A204.1 (cell line): ENCODE measurements at regions not wholly inside any gene's neighbourhood (a gene's known extent, or its start where the extent isn't known, plus 50 kb on each side); places are given as distances from the start of the nearest gene placed in this dataset.
"Not testable (repeated sequence)": the region's sequence is repeated elsewhere in the genome, so short reads cannot be mapped to it uniquely, and the experiment has no call there.

Source experiments
- FAIRE-seq: peaks from 2 replicates; lab custom pipeline; 2012; peaks lifted over from hg19 to GRCh38; lab: Jason Lieb, UNC

DNA sequence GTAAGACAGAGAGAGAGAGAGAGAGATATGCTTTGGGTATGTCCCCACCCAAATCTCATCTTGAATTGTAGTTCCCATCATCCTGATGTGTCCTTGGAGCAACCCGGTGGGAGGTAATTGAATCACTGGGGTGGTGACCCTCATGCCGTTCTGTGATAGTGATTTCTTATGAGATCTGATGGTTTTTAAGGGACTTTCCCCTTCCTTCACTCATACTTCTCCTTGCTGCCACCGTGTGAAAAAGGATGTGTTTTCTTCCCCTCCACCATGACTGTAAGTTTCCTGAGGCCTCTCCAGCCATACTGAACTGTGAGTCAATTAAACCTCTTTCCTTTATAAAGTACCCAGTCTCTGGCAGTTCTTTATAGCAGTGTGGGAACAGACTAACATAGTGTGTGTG, 60.3 kb downstream of the EOMES start:
- FAIRE-seq, result no peak

DNA sequence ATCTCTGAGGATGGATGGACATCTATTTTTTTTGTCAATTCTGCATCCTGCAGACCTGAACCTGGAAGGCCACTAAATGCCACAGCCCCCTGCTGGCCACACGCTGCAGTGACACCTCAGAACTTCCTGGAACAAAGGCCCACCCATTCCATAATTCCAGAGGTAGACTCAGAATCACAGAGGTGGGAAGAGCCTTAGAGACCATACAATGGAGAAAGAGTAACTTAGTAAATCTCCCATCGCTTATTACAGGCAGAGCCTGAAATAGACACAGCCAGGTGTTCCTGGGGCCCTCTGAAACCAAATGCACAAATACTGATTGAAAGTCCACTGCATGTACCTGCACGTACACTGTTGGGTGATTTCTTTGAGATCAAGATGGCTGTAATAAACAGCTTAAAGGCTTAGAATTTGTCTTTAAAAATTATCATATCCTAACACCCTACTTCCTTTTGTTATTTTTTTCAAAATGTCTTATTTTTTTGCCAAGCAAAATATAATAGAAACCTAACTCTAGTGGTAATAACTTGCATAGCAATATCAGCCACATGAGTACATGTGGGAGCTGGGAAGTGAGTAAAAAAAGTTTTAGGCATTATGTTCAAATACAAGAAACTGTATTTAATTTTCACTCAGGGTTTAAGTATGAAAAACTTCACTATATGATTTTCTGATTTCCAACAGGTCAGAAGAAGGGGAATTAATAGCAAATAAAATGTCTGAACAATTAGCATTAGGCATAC, 62.7 kb downstream of the EOMES start:
- FAIRE-seq, result no peak

DNA sequence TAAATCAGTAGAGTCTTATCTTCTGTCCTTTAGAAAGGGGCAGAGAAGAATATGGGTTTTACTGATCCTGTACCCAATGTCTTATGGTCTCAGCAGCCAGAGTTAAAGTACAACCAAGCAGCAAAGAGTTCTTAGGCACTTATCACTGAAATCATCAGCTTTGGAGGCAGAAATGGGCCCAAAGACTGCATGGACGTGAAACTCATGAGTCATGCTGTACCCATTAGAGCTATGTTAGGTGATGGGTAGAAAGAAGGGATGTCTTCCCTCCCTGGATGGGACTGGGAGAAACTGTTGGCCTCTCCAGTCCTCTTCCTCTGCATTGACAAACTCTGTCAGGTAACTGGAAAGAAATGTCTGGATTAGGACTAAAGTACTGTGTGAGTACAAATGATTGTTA, 63.4 kb downstream of the EOMES start:
- no peak for FAIRE-seq

DNA sequence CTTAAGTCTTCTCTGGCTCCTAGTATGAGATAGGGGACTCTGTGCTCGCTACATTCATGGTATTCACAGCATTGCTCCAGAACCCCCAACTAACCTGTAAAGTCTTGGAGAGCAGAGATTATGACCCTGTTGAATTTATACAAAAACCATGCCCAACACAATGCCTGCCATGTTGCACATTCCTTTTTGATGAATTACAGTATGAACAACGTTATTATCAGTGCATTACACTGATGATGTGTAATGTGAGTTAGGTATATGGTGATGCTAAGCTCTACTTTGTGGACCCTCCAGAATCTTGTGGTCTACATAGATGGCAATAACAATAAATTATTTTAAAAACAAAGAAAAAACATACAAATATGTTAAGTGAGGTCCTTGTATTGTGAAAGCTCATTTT, 64.3 kb downstream of the EOMES start:
- no peak for FAIRE-seq

DNA sequence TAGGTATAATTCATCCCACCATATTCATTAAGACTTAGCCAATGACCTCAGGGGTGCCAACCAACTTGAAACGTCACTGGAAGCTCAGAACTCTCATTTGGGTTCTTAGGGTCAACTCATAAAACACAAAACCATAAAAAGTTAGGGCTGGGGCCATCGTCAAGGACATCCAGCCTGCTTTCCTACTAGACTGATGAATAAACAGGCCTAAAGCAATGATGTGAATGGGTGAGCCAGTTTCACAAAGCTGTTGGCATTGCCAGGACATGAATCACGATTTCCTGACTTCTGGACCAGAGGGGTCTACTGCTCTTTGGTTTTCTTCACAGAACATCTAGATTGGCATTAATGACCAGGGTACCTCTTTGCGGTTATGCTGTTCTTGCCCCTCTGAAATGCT, 64.7 kb downstream of the EOMES start:
- no peak for FAIRE-seq

DNA sequence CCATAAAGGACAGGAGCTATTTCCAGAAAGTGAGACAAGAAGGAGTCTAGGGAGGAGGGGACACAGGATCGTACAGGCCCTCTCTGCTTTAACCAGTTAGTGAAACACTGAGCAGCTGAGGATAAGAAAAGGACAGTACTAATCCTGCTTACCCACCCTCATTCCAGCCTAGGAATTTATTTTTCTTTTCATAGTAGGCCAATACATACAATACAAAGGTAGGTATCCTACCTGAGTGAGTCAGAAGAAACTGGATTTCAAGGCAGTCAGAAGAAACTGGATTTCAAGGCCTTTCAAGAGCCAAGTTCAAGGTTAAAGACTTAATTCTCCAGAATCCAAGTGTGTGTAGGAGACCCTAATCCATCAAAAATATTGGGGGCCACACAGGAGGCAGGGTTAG, 65.3 kb downstream of the EOMES start:
- no peak for FAIRE-seq

DNA sequence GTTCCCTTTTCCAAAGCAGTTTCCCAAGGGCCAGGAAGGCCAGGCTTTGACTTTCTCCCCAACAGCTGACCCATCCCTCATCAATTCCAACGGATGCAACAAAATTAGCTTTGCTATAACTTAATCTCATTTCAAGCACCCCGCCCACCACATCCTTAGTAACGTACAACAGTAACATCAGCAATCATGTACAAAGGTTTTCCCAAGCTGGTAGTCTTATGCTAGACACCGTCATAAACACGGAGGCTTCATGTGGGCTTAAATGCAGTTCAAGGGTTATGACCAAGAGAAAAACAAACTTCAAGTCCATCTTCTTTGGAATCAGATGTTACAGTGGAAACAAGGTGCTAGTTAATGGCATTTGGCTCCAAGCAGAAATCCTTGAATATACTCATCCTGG, 66.6 kb downstream of the EOMES start:
- no peak for FAIRE-seq

DNA sequence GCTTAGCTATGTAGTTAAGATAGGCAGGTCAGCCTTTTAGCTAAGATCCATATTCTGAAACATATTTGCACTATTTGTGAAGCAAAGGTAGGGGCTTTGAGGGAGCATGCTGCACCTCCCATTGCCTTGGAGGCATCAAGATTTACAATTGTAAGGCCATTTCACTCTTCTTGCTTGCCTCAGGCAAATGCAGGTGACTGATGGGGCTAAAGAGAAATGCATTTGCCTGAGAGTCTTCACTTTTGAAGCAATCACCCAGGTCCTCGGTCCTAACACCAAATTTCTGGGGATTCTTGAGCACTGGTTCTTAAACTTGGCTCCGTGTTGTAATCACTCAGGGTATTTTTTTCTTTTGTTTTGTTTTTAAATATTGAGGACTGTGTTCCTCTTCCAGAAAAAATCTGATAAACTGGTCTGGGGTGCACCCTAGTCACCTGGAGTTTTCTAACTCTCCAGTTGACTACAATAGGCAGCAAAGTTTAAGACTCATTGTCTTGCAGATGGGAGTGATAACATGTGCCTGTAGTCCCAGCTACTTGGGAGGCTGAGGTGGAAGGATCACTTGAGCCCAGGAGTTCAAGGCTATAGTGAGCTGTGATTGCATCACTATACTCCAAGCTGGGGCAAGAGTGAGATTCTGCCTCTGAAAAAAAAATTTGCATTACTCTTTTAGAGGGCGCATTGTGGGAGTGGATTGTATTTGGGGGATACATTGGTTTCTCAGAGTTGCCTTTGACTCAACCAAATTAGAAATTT, 68.1 kb downstream of the EOMES start:
- FAIRE-seq, result no peak

DNA sequence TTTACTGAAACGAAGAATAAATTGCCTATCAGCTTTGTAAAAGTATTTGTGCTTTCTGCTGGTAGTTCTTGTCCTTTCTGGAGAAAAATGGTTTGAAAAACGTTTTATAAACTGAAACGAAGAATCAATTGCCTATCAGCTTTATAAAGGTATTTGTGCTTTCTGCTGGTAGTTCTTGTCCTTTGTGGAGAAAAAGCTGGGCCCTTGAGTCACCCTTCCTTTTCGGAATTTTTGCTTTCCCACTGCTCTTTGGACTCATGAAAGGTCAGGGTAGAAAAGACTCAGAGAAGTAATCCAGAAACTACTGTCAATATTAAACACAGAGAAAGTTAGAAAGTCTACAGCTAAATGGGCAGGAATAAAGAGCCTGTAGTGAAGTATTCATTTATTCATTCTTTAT, 72.8 kb downstream of the EOMES start:
- no peak for FAIRE-seq

DNA sequence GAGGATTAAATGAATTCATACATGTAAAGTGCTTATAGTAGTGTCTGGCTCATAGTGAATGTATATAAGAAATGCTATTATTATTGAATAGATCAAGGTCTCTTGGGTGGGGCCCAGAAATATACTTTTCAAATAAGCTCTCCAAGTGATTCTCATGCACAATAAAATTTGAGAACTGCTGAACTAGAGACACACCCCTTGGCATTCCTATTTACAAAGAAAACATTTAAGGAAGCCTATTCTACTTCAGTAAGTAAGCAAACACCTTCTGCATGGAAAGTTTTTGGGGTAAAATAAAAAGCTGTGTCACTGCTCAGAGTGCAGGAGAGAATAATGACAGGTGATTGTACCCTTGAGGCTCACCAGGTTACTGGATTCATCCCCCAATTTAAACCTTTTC, 75.2 kb downstream of the EOMES start:
- no peak for FAIRE-seq

DNA sequence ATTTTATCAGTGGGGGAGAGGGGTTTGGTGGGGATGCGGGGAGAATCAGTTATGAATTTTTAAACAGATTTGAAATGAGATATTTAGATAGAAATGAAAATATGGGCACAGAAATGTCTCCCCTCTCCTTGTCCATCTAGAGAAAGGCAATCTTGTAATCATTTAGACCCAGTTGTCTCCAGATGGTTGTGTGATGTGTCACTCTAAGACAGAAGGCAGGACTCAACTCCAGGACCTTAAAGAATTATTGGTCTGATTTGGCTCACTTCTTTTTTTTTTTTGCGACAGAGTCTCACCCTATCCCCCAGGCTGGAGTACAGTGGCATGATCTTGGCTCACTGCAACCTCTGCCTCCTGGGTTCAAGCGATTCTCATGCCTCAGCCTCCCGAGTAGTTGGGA, 77.2 kb downstream of the EOMES start:
- FAIRE-seq, result no peak

DNA sequence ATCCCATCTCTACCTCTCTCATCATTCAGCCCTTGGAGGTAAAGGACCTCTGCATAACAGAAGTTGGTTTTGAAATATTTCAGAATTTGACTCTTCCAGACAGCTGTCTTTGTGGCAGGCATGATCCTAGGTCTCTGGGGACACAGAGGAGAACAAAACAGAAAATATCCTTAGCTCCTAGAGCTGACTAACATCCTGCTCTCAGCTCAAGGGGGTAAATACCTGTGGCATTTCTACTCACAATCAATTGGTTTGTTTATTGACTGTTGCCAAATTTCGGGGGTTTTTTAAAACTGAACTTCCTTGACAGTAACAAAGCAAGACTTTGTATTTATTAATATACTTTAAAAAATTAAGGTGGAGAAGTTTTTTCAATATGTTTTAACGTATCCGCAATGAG, 78.8 kb downstream of the EOMES start:
- FAIRE-seq, result no peak

DNA sequence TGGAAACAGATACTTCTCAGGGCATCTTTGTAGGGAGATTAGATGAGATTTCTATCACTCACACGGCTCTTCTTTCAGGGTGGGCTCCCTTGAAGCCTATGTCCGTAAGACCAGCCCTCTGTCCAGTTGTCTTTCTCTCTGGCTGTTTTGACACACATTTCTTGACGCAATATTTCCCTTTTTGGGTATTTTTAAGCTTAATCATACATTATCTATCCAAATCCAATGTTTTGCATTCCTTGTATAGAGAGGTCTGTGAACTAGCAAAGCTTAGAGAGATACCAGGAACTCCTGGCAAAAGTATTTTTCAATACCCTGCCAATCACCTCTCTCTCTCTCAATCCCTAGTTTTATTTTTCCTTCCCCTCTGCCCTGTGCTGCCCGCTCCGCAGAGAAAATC, 79.3 kb downstream of the EOMES start:
- FAIRE-seq, result no peak

DNA sequence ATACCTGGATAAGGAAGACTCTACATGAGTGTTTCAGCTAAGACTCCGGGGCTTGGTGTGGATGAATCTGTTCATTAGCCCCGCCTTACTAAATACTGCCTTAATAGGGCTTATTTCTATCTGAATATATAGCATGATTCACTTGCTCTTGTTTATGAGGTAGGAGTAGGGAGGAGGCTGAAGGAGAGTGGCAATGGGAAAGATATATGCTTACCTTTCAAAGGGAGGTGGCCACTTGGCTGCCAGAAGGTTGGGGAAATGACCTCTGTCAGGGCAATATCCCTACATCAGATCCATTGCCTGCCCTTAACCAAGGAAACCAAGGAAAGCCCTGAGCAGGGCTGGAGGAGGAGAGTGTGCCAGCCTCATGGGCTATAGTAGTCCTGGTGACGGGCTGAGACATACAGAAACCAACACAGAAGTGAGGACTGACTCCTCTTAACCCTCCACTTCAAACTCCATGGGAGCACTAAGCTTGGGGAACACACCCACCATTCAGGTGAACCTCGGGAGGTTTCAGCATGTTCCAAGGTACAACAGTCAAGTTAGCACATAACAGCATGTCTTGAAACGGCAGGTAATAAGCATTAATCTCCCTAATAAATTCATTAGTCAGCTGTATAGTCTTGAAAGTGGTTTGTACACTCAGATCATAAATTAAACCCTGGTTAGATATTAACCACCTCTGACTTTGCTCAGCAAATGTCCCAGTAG, 80.1 kb downstream of the EOMES start:
- no peak for FAIRE-seq

DNA sequence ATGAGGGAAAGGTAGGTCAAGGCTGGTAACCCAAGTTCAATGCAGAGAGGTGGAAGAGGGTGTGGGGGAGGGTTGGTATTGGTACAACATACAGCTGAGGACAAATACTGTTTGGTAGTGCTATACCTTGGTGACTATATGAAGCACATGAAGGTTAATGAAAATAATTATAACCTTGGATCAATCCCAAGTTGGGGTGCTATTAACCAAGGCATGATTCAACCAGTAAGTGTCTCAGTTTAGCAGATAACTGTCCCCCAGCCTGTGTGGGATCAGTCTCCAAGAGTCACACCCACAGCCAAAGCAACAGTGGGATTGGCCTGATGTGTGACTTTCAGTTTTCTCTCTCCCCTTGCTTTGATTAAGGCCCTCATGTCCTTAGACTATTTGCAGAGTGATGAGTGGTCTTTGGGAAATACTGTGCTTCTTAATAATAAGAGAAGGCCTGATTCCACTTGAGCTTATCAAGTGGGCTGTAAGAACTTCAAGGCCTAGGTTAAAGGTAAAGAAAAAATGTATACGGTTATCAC, 80.8 kb downstream of the EOMES start:
- no peak for FAIRE-seq

DNA sequence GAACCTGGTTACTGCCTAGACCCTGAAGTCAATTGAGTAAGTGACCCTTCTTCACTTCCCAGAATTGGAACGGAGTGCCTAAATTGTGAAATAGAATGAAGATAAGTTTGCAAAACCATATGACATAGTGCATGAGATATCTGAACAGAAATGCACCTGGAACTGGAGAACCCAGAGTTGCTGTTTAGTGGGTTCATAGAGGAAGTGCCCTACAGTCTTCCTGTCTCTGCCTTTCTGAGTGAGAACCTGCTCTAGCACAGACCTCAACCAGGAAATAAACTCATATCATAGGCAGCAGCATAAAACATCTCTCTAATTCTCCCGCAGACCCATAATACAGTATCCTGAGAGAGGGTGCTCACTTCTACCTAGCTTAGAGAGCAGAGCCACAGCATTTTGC, 82.9 kb downstream of the EOMES start:
- FAIRE-seq, result no peak

DNA sequence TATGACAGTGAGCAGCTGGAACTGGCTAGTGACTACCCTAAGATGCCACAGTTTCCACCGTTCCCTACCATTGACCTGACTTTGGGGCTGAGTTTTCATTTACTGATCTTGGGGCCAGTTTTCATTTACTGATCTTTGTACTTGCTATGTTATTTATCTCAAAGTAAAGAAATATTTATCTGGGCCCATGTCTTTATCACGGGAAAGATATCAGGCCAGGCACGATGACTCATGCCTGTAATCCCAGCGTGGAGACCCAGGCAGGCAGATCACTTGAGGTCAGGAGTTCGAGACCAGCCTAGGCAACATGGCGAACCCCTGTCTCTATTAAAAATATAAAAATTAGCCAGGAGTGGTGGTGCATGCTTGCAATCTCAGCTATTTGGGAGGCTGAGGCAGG, 83.5 kb downstream of the EOMES start:
- FAIRE-seq, result no peak

DNA sequence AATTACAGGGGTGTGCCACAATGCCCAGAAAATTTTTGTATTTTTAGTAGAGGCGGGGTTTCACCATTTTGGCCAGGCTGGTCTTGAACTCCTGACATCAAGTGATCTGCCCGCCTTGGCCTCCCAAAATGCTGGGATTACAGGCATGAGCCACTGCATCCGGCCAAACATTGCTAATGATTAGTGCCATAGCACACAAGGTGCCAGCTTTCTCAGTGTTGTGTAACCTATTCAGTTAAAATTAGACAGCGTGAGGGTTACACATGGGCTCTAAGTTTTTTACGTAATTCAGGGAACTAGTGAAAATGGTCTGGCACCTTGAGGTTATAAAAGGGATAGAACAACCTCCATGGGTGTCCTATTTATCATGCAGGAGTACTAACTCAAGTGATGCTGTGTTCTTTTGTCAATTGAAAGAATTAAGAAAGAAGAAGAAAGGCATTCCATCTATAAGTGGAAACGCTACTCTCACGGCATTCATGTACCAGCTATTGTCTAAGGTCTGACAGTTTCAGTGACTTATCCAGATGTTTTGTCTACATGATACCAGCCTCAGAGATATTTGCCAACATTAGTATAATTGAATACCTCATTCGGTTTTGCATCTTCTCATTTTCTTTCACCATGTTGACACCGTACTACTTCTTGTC, 84.7 kb downstream of the EOMES start:
- no peak for FAIRE-seq

DNA sequence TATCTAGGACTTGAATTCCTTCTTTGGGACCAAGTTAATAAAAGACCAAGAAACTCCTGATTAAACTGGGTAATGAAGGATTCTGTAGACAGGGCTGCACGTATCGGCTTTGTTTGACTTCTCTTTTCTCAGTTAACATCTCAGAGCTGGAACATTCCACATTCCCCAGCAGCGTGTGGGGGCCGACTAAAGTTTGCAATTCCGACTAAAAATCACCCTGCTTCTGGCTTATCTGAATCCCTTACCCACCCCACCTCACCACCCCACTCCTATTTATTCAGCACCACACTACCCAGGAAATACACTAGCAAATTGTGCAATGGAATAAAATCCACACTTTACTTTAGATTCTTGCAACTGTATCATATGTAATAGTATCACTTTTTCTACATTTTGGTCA, 87.1 kb downstream of the EOMES start:
- not testable (repeated sequence) for FAIRE-seq

DNA sequence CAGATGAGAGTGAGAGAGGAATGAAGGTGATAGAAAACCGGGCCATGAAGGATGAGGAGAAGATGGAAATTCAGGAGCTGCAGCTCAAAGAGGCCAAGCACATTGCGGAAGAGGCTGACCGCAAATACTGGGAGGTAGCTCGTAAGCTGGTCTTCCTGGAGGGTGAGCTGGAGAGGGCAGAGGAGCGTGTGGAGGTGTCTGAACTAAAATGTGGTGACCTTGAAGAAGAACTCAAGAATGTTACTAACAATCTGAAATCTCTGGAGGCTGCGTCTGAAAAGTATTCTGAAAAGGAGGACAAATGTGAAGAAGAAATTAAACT, 88.9 kb downstream of the EOMES start:
- no peak for FAIRE-seq

DNA sequence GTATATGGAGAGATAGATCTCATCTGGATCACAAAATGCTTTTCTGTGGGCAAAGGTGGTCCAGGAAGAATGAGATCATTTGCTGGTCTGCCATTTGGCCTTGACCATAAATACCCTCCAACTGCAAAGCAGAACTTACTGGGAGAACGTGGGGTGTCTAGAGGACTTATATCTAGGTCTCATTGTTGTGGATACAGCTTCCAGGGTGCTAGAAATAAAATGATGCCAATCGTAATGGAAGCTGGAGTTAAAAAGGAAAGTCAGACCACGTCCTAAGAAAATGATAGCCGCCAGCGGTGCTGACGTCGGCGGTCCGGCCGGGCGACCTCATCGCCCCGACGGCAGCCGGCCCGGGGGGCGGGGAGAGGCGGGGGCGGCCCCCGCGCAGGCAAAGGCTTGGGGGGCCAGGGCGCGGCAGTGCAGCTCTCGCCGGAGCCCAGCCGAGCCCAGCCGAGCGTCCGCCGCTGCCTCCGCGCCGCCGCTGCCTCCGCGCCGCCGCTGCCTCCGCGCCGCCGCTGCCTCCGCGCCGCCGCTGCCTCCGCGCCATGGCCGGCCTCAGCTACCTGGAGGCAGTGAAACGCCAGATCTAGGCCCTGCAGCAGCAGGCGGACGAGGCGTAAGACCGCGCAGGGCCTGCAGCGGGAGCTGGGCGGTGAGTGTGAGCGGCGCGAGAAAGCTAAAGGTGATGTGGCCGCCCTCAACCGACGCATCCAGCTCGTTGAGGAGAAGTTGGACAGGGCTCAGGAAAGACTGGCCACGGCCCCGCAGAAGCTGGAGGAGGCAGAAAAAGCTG, 89.5 kb downstream of the EOMES start:
- no peak for FAIRE-seq

DNA sequence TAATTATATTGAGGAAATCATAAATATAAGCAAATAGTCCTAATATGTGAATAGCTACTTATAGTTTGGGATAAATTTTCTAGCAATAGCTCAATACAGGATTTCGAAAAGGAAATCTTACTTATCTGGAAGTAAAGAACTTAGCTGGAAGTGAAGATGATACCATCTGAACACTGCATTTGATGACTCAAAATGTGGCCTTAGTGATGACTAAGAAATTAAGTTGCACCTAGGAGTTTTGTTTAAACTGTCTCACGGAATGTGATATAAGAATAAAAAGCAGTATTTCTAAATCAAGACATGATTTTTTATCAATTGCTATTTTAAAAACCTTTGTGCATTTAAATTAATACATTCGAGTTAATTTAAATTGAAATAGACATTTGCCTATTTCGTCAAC, 91.2 kb downstream of the EOMES start:
- no peak for FAIRE-seq
